ENCODE measurements at regions not wholly inside any gene's neighbourhood (a gene's known extent, or its start where the extent isn't known, plus 50 kb on each side); places are given as distances from the start of the nearest gene placed in this dataset.

- ChIA-PET POLR2A (no interaction called here), RAD21 (ENCODE audit: unreplicated experiment) (no interaction called here), CTCF (no interaction called here), SMC1A (ENCODE audit: uncharacterized antibody, unreplicated experiment) (interaction anchor here (0.7 kb wide), 1 partner anchor 684 kb away, joined by 3 read pairs; no protein-coding TSS in a partner anchor)
- Histone ChIP-seq H3K27me3 (replicated peaks in 1 of 2; ENCODE audit: control insufficient read depth in 2 of 2, insufficient read depth in 2 of 2, low read length in 1 of 2) (no peaks in the 10 kb centered on the region), H3K27ac (ENCODE audit: control insufficient read depth, insufficient read depth) (no peak overlapping the region), H4K20me1 (ENCODE audit: control insufficient read depth, insufficient read depth) (no peaks in the 10 kb centered on the region), H3K9ac (ENCODE audit: control insufficient read depth, insufficient read depth, low read length) (no peak overlapping the region), H3K79me2 (ENCODE audit: control insufficient read depth, insufficient read depth, low read length) (no peaks in the 10 kb centered on the region), H3K4me2 (ENCODE audit: control insufficient read depth, insufficient read depth) (no peak overlapping the region), H3K9me3 (replicated peaks; ENCODE audit: control insufficient read depth, insufficient read depth, low read length) (no peaks in the 10 kb centered on the region), H2AFZ (ENCODE audit: control insufficient read depth, low read depth, low read length) (no peak overlapping the region), H3K4me3 (no peak overlapping the region), H3K4me1 (ENCODE audit: control insufficient read depth, insufficient read depth, low read length) (no peaks in the 10 kb centered on the region), H3K36me3 (ENCODE audit: control insufficient read depth in 2 of 2, insufficient read depth in 2 of 2, low read length in 1 of 2) (no peaks in the 10 kb centered on the region)
- no peak for FAIRE-seq
- no peak for DNase-seq (ENCODE audit: low read depth, low spot score)
- ATAC-seq = no peak
- 45% methylated on average over 1 of the region's 1 CpG for WGBS (ENCODE audit: insufficient coverage, insufficient replicate concordance, low lambda C conversion rate, missing lambda C conversion rate)
- intact Hi-C loops (cut with micrococcal nuclease; ENCODE audit: unreplicated experiment) (loop anchor here (10.0 kb wide), 1 partner anchor 365 kb away; no protein-coding TSS in a partner anchor), in situ Hi-C loops (cut with MboI) (no loop called here)
- no TSS peak for BruUV-seq (replicated peaks)
- no peak for TF ChIP-seq IKZF2 (IDR thresholded peaks at IDR 0.05)
- TF ChIP-seq, protein P1, sequence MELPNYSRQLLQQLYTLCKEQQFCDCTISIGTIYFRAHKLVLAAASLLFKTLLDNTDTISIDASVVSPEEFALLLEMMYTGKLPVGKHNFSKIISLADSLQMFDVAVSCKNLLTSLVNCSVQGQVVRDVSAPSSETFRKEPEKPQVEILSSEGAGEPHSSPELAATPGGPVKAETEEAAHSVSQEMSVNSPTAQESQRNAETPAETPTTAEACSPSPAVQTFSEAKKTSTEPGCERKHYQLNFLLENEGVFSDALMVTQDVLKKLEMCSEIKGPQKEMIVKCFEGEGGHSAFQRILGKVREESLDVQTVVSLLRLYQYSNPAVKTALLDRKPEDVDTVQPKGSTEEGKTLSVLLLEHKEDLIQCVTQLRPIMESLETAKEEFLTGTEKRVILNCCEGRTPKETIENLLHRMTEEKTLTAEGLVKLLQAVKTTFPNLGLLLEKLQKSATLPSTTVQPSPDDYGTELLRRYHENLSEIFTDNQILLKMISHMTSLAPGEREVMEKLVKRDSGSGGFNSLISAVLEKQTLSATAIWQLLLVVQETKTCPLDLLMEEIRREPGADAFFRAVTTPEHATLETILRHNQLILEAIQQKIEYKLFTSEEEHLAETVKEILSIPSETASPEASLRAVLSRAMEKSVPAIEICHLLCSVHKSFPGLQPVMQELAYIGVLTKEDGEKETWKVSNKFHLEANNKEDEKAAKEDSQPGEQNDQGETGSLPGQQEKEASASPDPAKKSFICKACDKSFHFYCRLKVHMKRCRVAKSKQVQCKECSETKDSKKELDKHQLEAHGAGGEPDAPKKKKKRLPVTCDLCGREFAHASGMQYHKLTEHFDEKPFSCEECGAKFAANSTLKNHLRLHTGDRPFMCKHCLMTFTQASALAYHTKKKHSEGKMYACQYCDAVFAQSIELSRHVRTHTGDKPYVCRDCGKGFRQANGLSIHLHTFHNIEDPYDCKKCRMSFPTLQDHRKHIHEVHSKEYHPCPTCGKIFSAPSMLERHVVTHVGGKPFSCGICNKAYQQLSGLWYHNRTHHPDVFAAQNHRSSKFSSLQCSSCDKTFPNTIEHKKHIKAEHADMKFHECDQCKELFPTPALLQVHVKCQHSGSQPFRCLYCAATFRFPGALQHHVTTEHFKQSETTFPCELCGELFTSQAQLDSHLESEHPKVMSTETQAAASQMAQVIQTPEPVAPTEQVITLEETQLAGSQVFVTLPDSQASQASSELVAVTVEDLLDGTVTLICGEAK (IDR thresholded peaks at IDR 0.05; ENCODE audit: borderline replicate concordance) = no peak
- no peak for TF ChIP-seq TCF3 (IDR thresholded peaks at IDR 0.05; ENCODE audit: borderline replicate concordance, insufficient read depth, low read depth, low read length)
- TF ChIP-seq, protein P2, sequence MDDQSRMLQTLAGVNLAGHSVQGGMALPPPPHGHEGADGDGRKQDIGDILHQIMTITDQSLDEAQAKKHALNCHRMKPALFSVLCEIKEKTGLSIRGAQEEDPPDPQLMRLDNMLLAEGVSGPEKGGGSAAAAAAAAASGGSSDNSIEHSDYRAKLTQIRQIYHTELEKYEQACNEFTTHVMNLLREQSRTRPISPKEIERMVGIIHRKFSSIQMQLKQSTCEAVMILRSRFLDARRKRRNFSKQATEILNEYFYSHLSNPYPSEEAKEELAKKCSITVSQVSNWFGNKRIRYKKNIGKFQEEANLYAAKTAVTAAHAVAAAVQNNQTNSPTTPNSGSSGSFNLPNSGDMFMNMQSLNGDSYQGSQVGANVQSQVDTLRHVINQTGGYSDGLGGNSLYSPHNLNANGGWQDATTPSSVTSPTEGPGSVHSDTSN (IDR thresholded peaks at IDR 0.05; ENCODE audit: insufficient replicate concordance, low read depth, low read length) = no peak
- TF ChIP-seq ZNF622 (IDR thresholded peaks at IDR 0.05) = no peak
- TF ChIP-seq ASH2L (IDR thresholded peaks at IDR 0.05; ENCODE audit: borderline replicate concordance, low read depth) = no peak
- TF ChIP-seq MTA2 (IDR thresholded peaks at IDR 0.05; ENCODE audit: low read depth) = no peak
- no peak for TF ChIP-seq IKZF1 (conservative IDR thresholded peaks at IDR 0.05)
- no peak for TF ChIP-seq SUZ12 (IDR thresholded peaks at IDR 0.05; ENCODE audit: unreplicated experiment)
- no peak for TF ChIP-seq HDAC6 (IDR thresholded peaks at IDR 0.05; ENCODE audit: unreplicated experiment)
- TF ChIP-seq, protein P3, sequence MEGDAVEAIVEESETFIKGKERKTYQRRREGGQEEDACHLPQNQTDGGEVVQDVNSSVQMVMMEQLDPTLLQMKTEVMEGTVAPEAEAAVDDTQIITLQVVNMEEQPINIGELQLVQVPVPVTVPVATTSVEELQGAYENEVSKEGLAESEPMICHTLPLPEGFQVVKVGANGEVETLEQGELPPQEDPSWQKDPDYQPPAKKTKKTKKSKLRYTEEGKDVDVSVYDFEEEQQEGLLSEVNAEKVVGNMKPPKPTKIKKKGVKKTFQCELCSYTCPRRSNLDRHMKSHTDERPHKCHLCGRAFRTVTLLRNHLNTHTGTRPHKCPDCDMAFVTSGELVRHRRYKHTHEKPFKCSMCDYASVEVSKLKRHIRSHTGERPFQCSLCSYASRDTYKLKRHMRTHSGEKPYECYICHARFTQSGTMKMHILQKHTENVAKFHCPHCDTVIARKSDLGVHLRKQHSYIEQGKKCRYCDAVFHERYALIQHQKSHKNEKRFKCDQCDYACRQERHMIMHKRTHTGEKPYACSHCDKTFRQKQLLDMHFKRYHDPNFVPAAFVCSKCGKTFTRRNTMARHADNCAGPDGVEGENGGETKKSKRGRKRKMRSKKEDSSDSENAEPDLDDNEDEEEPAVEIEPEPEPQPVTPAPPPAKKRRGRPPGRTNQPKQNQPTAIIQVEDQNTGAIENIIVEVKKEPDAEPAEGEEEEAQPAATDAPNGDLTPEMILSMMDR (IDR thresholded peaks at IDR 0.05 in 2 of 3, conservative IDR thresholded peaks at IDR 0.05 in 1 of 3; ENCODE audit: control insufficient read depth in 2 of 3, extremely low read depth in 1 of 3, insufficient read depth in 1 of 3, low read depth in 3 of 3, low read length in 3 of 3) = no peak
- TF ChIP-seq ETV6 (conservative IDR thresholded peaks at IDR 0.05 in 1 of 2, IDR thresholded peaks at IDR 0.05 in 1 of 2; ENCODE audit: borderline replicate concordance in 1 of 2, low read depth in 1 of 2) = no peak
- TF ChIP-seq ZSCAN29 (IDR thresholded peaks at IDR 0.05) = no peak
- TF ChIP-seq ZNF207 (IDR thresholded peaks at IDR 0.05; ENCODE audit: borderline replicate concordance) = no peak
- TF ChIP-seq ESRRA (IDR thresholded peaks at IDR 0.05; ENCODE audit: low read length) = no peak
These were observed 276.0 kb downstream of the SKIDA1 start for GRCh38 chr10:21249435-21249834.
